ENCODE measurements at regions not wholly inside any gene's neighbourhood (a gene's known extent, or its start where the extent isn't known, plus 50 kb on each side); places are given as distances from the start of the nearest gene placed in this dataset.

GRCh38 chr9:135344915-135345500 is 134.6 kb upstream of the PPP1R26 start:
- Histone ChIP-seq H3K18ac (ENCODE audit: low read length) (no peak overlapping the region), H3K79me1 (ENCODE audit: low read length) (no peaks in the 10 kb centered on the region)

GRCh38 chr9:135345775-135346433 is 133.7 kb upstream of the PPP1R26 start:
- no peaks in the 10 kb centered on the region for H3K27me3 ChIP-seq (ENCODE audit: insufficient read depth, low read length)
- no peaks in the 10 kb centered on the region for H3K4me1 ChIP-seq (ENCODE audit: control insufficient read depth in 1 of 2, insufficient read depth in 2 of 2, low read length in 2 of 2)
- H3K23ac ChIP-seq (ENCODE audit: low read length): no peak overlapping the region
- peaks cover 2% of the 10 kb centered on the region for H3K9me3 ChIP-seq (ENCODE audit: insufficient read depth, low read depth, low read length)
- H3K79me2 ChIP-seq (ENCODE audit: control insufficient read depth, insufficient read depth, low read length, poor library complexity): no peaks in the 10 kb centered on the region
- WGBS (ENCODE audit: extremely low coverage, insufficient coverage, insufficient read length): no CpG with 5 or more reads among the region's 23 CpGs
- H4K12ac ChIP-seq (ENCODE audit: low read depth, low read length): no peak overlapping the region
- H3K4ac ChIP-seq (ENCODE audit: low read depth, low read length): no peak overlapping the region
- no peak overlapping the region for H3K18ac ChIP-seq (ENCODE audit: low read length)
- H3K4me3 ChIP-seq (ENCODE audit: low read depth, low read length): no peak overlapping the region
- H2BK120ac ChIP-seq (ENCODE audit: insufficient read depth, low read length, poor library complexity): no peak overlapping the region
- no peak overlapping the region for H3K9ac ChIP-seq (ENCODE audit: low read length)
- H4K8ac ChIP-seq (ENCODE audit: low read depth, low read length): no peak overlapping the region
- no peak overlapping the region for H3K14ac ChIP-seq (ENCODE audit: low read length)
- no peaks in the 10 kb centered on the region for H3K79me1 ChIP-seq (ENCODE audit: low read length)
- no peaks in the 10 kb centered on the region for H3K36me3 ChIP-seq (ENCODE audit: control insufficient read depth in 1 of 2, insufficient read depth in 2 of 2, low read length in 2 of 2)
- H2BK5ac ChIP-seq (ENCODE audit: low read depth, low read length, poor library complexity): no peak overlapping the region
- no peak overlapping the region for H3K27ac ChIP-seq (ENCODE audit: low read depth, low read length)
- no peak overlapping the region for H3K4me2 ChIP-seq (ENCODE audit: low read length)
- no peak overlapping the region for H4K91ac ChIP-seq (ENCODE audit: low read depth, low read length)
- H2AK5ac ChIP-seq (ENCODE audit: low read length): no peak overlapping the region
- no peak for DNase-seq
- H2BK12ac ChIP-seq (ENCODE audit: low read length): no peak overlapping the region
- no peak overlapping the region for H2AFZ ChIP-seq (ENCODE audit: insufficient read depth, low read length, poor library complexity)

More at GRCh38 chr9:135344915-135345500, 134.6 kb upstream of the PPP1R26 start:
- Histone ChIP-seq H3K36me3 (ENCODE audit: control insufficient read depth in 1 of 2, insufficient read depth in 2 of 2, low read length in 2 of 2) (no peaks in the 10 kb centered on the region), H3K4ac (ENCODE audit: low read depth, low read length) (no peak overlapping the region), H2BK5ac (ENCODE audit: low read depth, low read length, poor library complexity) (no peak overlapping the region), H4K12ac (ENCODE audit: low read depth, low read length) (no peak overlapping the region), H3K79me2 (ENCODE audit: control insufficient read depth, insufficient read depth, low read length, poor library complexity) (no peaks in the 10 kb centered on the region), H4K91ac (ENCODE audit: low read depth, low read length) (no peak overlapping the region), H3K14ac (ENCODE audit: low read length) (no peak overlapping the region), H3K9me3 (ENCODE audit: insufficient read depth, low read depth, low read length) (peaks cover 2% of the 10 kb centered on the region), H3K27me3 (ENCODE audit: insufficient read depth, low read length) (no peaks in the 10 kb centered on the region), H2BK120ac (ENCODE audit: insufficient read depth, low read length, poor library complexity) (no peak overlapping the region), H3K9ac (ENCODE audit: low read length) (no peak overlapping the region), H3K23ac (ENCODE audit: low read length) (no peak overlapping the region), H3K27ac (ENCODE audit: low read depth, low read length) (no peak overlapping the region), H3K4me2 (ENCODE audit: low read length) (no peak overlapping the region), H3K4me1 (ENCODE audit: control insufficient read depth in 1 of 2, insufficient read depth in 2 of 2, low read length in 2 of 2) (no peaks in the 10 kb centered on the region), H2BK12ac (ENCODE audit: low read length) (no peak overlapping the region), H2AFZ (ENCODE audit: insufficient read depth, low read length, poor library complexity) (no peak overlapping the region), H4K8ac (ENCODE audit: low read depth, low read length) (no peak overlapping the region), H2AK5ac (ENCODE audit: low read length) (no peak overlapping the region), H3K4me3 (ENCODE audit: low read depth, low read length) (no peak overlapping the region)
- no CpG with 5 or more reads among the region's 19 CpGs for whole genome bisulfite sequencing (ENCODE audit: extremely low coverage, insufficient coverage, insufficient read length)
- DNase-seq: no peak

DNA sequence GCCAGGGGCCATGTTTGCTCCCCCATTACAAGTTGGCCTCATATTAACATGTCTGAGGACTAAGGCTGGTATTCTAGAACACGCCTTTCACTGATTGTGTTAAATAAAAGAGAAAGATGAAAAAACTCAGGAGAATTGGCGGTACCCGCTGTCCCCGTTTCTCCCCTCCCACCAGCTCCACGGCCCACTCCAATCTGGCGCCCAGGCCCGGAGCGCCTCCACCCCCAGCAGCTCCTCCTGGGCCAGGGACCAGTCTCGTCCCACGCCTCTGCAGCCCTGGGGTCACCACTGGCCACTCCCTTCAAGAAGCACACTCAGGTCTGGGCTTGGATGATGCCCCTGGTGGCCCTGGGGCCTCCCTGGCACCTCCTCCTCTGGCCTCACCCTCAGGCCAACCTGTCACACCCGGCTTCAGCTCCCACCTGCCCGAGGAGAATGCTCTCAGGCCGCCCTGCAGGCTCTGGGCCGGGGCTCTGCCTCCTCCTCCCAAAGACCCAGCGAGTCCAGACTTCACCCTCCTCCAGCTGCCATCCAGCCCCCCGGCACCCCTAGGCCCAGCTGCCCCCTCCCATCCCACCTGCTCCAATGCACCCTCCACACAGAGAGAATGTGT is 133.0 kb upstream of the PPP1R26 start:
- Histone ChIP-seq H2AFZ (ENCODE audit: insufficient read depth, low read length, poor library complexity) (no peak overlapping the region), H4K91ac (ENCODE audit: low read depth, low read length) (no peak overlapping the region), H3K14ac (ENCODE audit: low read length) (no peak overlapping the region), H3K79me1 (ENCODE audit: low read length) (no peaks in the 10 kb centered on the region), H2AK5ac (ENCODE audit: low read length) (no peak overlapping the region), H3K4me2 (ENCODE audit: low read length) (no peak overlapping the region), H3K4ac (ENCODE audit: low read depth, low read length) (no peak overlapping the region), H3K18ac (ENCODE audit: low read length) (no peak overlapping the region), H3K27ac (ENCODE audit: low read depth, low read length) (no peak overlapping the region), H3K23ac (ENCODE audit: low read length) (no peak overlapping the region), H3K4me3 (ENCODE audit: low read depth, low read length) (no peak overlapping the region), H4K12ac (ENCODE audit: low read depth, low read length) (no peak overlapping the region), H2BK12ac (ENCODE audit: low read length) (no peak overlapping the region), H3K4me1 (ENCODE audit: control insufficient read depth in 1 of 2, insufficient read depth in 2 of 2, low read length in 2 of 2) (no peaks in the 10 kb centered on the region), H3K36me3 (ENCODE audit: control insufficient read depth in 1 of 2, insufficient read depth in 2 of 2, low read length in 2 of 2) (no peaks in the 10 kb centered on the region), H3K79me2 (ENCODE audit: control insufficient read depth, insufficient read depth, low read length, poor library complexity) (no peaks in the 10 kb centered on the region), H3K9ac (ENCODE audit: low read length) (no peak overlapping the region), H3K27me3 (ENCODE audit: insufficient read depth, low read length) (no peaks in the 10 kb centered on the region), H2BK5ac (ENCODE audit: low read depth, low read length, poor library complexity) (no peak overlapping the region), H2BK120ac (ENCODE audit: insufficient read depth, low read length, poor library complexity) (no peak overlapping the region), H4K8ac (ENCODE audit: low read depth, low read length) (no peak overlapping the region), H3K9me3 (ENCODE audit: insufficient read depth, low read depth, low read length) (peaks cover 2% of the 10 kb centered on the region)
- no peak for DNase-seq
- WGBS (ENCODE audit: extremely low coverage, insufficient coverage, insufficient read length): no CpG with 5 or more reads among the region's 16 CpGs

GRCh38 chr9:135347461-135347860 is 132.1 kb upstream of the PPP1R26 start:
- Histone ChIP-seq H2AFZ (ENCODE audit: insufficient read depth, low read length, poor library complexity) (no peak overlapping the region), H3K14ac (ENCODE audit: low read length) (no peak overlapping the region), H3K79me1 (ENCODE audit: low read length) (no peaks in the 10 kb centered on the region), H3K36me3 (ENCODE audit: control insufficient read depth in 1 of 2, insufficient read depth in 2 of 2, low read length in 2 of 2) (no peaks in the 10 kb centered on the region), H4K8ac (ENCODE audit: low read depth, low read length) (no peak overlapping the region), H3K27ac (ENCODE audit: low read depth, low read length) (no peak overlapping the region), H2BK12ac (ENCODE audit: low read length) (no peak overlapping the region), H3K27me3 (ENCODE audit: insufficient read depth, low read length) (no peaks in the 10 kb centered on the region), H3K23ac (ENCODE audit: low read length) (no peak overlapping the region), H3K9ac (ENCODE audit: low read length) (no peak overlapping the region), H3K4me3 (ENCODE audit: low read depth, low read length) (no peak overlapping the region), H2BK5ac (ENCODE audit: low read depth, low read length, poor library complexity) (no peak overlapping the region), H3K79me2 (ENCODE audit: control insufficient read depth, insufficient read depth, low read length, poor library complexity) (no peaks in the 10 kb centered on the region), H3K4ac (ENCODE audit: low read depth, low read length) (no peak overlapping the region), H2BK120ac (ENCODE audit: insufficient read depth, low read length, poor library complexity) (no peak overlapping the region), H3K18ac (ENCODE audit: low read length) (no peak overlapping the region), H2AK5ac (ENCODE audit: low read length) (no peak overlapping the region), H3K4me2 (ENCODE audit: low read length) (no peak overlapping the region), H4K12ac (ENCODE audit: low read depth, low read length) (no peak overlapping the region), H3K4me1 (ENCODE audit: control insufficient read depth in 1 of 2, insufficient read depth in 2 of 2, low read length in 2 of 2) (no peaks in the 10 kb centered on the region), H3K9me3 (ENCODE audit: insufficient read depth, low read depth, low read length) (peaks cover 5% of the 10 kb centered on the region), H4K91ac (ENCODE audit: low read depth, low read length) (no peak overlapping the region)
- WGBS (ENCODE audit: extremely low coverage, insufficient coverage, insufficient read length): no CpG with 5 or more reads among the region's 14 CpGs
- no peak for DNase-seq

Measured in trophoblast cell (in vitro differentiated cells and primary cell).